HEK293 (cell line): ENCODE measurements at regions not wholly inside any gene's neighbourhood (a gene's known extent, or its start where the extent isn't known, plus 50 kb on each side); places are given as distances from the start of the nearest gene placed in this dataset.
A peak's percentile ranks its signal among the peaks of the same experiment; 100 is the strongest.
"Not testable (repeated sequence)": the region's sequence is repeated elsewhere in the genome, so short reads cannot be mapped to it uniquely, and the experiment has no call there.

Experiments
- HOXA7 ChIP-seq: sonication (generic); formaldehyde crosslinking; IDR thresholded peaks from 2 replicates; pipeline ENCODE4 v1.8.1; 2022; ENCODE audit warnings: missing genetic modification reagents, borderline replicate concordance
- HOXC10 ChIP-seq: sonication (generic); formaldehyde crosslinking; IDR thresholded peaks from 2 replicates; pipeline ENCODE4 v1.8.1; 2023; ENCODE audit warnings: mild to moderate bottlenecking, missing genetic modification reagents
- HOXD13 ChIP-seq: sonication (generic); formaldehyde crosslinking; IDR thresholded peaks from 2 replicates; pipeline ENCODE4 v1.8.0; 2022; ENCODE audit warnings: missing genetic modification reagents, borderline replicate concordance
- SCRT2 ChIP-seq: fragments of 450-650 bp; formaldehyde crosslinking; IDR thresholded peaks from 2 replicates; pipeline ENCODE4 v1.5.1; 2016; ENCODE audit warnings: missing biosample characterization, missing genetic modification characterization
- YY1 ChIP-seq: fragments of 450-650 bp; formaldehyde crosslinking; IDR thresholded peaks from 2 replicates; pipeline ENCODE4 v1.5.1; 2018; ENCODE audit warnings: missing biosample characterization, missing genetic modification characterization
- ZBTB48 ChIP-seq: fragments of 450-650 bp; formaldehyde crosslinking; IDR thresholded peaks from 2 replicates; pipeline ENCODE4 v1.5.1; 2016; ENCODE audit warnings: missing biosample characterization, missing genetic modification characterization
- ZNF140 ChIP-seq: fragments of 450-650 bp; formaldehyde crosslinking; IDR thresholded peaks from 2 replicates; pipeline ENCODE4 v1.5.1; 2016; ENCODE audit warnings: missing biosample characterization, missing genetic modification characterization
- ZNF239 ChIP-seq: fragments of 450-650 bp; formaldehyde crosslinking; IDR thresholded peaks from 2 replicates; pipeline ENCODE4 v1.5.1; 2016; ENCODE audit warnings: missing biosample characterization, missing genetic modification characterization
- ZNF610 ChIP-seq: fragments of 450-650 bp; formaldehyde crosslinking; IDR thresholded peaks from 2 replicates; pipeline ENCODE4 v1.5.1; 2016; ENCODE audit warnings: missing biosample characterization, missing genetic modification characterization, borderline replicate concordance
- ZNF792 ChIP-seq: fragments of 450-650 bp; formaldehyde crosslinking; IDR thresholded peaks from 2 replicates; pipeline ENCODE4 v1.5.1; 2016; ENCODE audit warnings: missing biosample characterization, missing genetic modification characterization
- TF ChIP-seq, protein P1 (sequence below): sonication (generic); formaldehyde crosslinking; IDR thresholded peaks from 2 replicates; pipeline ENCODE4 v1.8.1; 2022; ENCODE audit warnings: mild to moderate bottlenecking, moderate library complexity, missing genetic modification reagents
- TF ChIP-seq, protein P2 (sequence below): fragments of 450-650 bp; formaldehyde crosslinking; IDR thresholded peaks from 2 replicates; pipeline ENCODE4 v1.5.1; 2016; ENCODE audit warnings: missing biosample characterization, missing genetic modification characterization
- TF ChIP-seq, protein P3 (sequence below): fragments of 450-650 bp; formaldehyde crosslinking; IDR thresholded peaks from 2 replicates; pipeline ENCODE4 v1.5.1; 2017; ENCODE audit warnings: missing biosample characterization, missing genetic modification characterization
- TF ChIP-seq, protein P4 (sequence below): fragments of 450-650 bp; formaldehyde crosslinking; IDR thresholded peaks from 2 replicates; pipeline ENCODE4; 2016; ENCODE audit warnings: missing biosample characterization, missing genetic modification characterization

DNA sequence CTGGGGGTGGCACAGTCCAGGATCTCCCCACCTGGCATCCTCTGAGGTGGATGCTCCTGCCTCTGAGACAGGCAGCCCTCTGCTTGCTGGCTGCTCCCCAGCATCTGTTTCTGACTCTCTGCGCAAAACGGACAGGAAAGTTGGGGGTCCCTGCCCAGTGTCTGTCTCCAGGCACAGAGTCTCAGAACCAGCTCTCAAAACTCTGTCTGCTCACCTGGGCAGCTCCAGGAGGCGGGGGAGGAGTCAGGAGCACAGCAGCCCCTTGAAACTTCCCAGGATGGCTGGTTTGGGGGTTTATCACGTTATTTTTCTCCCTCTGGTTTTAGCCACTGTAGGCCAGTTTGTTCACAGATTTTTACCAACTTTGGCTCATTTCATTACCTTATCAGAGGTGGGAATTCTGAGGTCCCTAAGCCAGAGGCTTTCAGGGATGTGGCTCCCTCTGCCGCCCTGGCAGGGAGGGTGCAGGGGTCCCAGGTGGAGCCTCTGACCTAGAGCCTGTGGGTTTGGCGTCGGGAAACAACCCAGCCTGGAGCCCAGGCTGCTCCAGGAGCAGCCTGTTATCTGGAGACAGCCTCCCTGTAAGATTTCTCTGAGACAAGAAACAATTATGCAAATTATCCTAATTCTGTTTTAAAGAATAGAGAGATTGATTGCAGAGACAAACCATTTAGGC is 334.1 kb downstream of the CACNA1B start:
- TF ChIP-seq, protein P1, sequence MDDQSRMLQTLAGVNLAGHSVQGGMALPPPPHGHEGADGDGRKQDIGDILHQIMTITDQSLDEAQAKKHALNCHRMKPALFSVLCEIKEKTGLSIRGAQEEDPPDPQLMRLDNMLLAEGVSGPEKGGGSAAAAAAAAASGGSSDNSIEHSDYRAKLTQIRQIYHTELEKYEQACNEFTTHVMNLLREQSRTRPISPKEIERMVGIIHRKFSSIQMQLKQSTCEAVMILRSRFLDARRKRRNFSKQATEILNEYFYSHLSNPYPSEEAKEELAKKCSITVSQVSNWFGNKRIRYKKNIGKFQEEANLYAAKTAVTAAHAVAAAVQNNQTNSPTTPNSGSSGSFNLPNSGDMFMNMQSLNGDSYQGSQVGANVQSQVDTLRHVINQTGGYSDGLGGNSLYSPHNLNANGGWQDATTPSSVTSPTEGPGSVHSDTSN, result not testable (repeated sequence)
- TF ChIP-seq, protein P2, sequence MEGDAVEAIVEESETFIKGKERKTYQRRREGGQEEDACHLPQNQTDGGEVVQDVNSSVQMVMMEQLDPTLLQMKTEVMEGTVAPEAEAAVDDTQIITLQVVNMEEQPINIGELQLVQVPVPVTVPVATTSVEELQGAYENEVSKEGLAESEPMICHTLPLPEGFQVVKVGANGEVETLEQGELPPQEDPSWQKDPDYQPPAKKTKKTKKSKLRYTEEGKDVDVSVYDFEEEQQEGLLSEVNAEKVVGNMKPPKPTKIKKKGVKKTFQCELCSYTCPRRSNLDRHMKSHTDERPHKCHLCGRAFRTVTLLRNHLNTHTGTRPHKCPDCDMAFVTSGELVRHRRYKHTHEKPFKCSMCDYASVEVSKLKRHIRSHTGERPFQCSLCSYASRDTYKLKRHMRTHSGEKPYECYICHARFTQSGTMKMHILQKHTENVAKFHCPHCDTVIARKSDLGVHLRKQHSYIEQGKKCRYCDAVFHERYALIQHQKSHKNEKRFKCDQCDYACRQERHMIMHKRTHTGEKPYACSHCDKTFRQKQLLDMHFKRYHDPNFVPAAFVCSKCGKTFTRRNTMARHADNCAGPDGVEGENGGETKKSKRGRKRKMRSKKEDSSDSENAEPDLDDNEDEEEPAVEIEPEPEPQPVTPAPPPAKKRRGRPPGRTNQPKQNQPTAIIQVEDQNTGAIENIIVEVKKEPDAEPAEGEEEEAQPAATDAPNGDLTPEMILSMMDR, result 0 out of 2 replicates have a peak, but pooled peaks have one; percentile 13
- TF ChIP-seq ZNF140 (tag by site-specific recombination); HOXA7 (CRISPR knock-in tag); YY1; HOXD13; ZBTB48 (tag by site-specific recombination); ZNF239 (tag by site-specific recombination); ZNF792 (tag by site-specific recombination); ZNF610 (tag by site-specific recombination); SCRT2; HOXC10: not testable (repeated sequence)
- TF ChIP-seq, protein P3, sequence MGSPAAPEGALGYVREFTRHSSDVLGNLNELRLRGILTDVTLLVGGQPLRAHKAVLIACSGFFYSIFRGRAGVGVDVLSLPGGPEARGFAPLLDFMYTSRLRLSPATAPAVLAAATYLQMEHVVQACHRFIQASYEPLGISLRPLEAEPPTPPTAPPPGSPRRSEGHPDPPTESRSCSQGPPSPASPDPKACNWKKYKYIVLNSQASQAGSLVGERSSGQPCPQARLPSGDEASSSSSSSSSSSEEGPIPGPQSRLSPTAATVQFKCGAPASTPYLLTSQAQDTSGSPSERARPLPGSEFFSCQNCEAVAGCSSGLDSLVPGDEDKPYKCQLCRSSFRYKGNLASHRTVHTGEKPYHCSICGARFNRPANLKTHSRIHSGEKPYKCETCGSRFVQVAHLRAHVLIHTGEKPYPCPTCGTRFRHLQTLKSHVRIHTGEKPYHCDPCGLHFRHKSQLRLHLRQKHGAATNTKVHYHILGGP (tag by site-specific recombination), result not testable (repeated sequence)
- TF ChIP-seq, protein P4, sequence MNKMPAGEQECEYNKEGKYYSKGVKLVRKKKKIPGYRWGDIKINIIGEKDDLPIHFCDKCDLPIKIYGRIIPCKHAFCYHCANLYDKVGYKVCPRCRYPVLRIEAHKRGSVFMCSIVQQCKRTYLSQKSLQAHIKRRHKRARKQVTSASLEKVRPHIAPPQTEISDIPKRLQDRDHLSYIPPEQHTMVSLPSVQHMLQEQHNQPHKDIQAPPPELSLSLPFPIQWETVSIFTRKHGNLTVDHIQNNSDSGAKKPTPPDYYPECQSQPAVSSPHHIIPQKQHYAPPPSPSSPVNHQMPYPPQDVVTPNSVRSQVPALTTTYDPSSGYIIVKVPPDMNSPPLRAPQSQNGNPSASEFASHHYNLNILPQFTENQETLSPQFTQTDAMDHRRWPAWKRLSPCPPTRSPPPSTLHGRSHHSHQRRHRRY, result not testable (repeated sequence)
